ENCODE measurements at regions not wholly inside any gene's neighbourhood (a gene's known extent, or its start where the extent isn't known, plus 50 kb on each side); places are given as distances from the start of the nearest gene placed in this dataset.
"Not testable (repeated sequence)": the region's sequence is repeated elsewhere in the genome, so short reads cannot be mapped to it uniquely, and the experiment has no call there.

DNA sequence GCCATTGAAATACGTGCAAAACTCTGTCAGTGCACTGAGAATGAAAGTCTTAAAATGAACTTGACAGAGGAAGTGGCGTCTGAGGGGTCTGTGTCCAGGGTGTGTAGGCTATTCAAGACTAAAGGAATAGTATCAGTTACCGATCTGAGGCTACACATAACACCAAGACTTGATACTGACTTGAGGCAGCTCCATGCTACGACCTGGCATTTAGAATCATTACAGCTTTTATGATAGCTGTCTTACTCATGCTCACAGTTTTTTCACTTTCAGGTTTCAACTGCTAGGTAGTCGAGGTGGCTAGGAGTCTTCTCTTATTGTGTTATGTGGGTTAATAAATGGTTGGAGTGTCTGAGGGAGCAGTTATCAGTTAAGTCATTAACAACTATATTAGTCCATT is 92.8 kb upstream of the SLCO6A1 start:
- Histone ChIP-seq H3K9ac (ENCODE audit: low read length) (no peak overlapping the region), H3K27ac (ENCODE audit: low read depth, low read length) (no peak overlapping the region), H3K27me3 (ENCODE audit: control insufficient read depth, insufficient read depth, low read length) (no peaks in the 10 kb centered on the region), H3K4me3 (ENCODE audit: low read depth, low read length) (no peak overlapping the region), H3K9me3 (ENCODE audit: control insufficient read depth, insufficient read depth, low read depth, low read length) (peaks cover 15% of the 10 kb centered on the region), H3K4me1 (ENCODE audit: control insufficient read depth, insufficient read depth, low read length) (peaks cover 7% of the 10 kb centered on the region; the same call in 1 of the 2 replicates), H3K36me3 (ENCODE audit: control insufficient read depth, insufficient read depth, low read length) (no peaks in the 10 kb centered on the region)

DNA sequence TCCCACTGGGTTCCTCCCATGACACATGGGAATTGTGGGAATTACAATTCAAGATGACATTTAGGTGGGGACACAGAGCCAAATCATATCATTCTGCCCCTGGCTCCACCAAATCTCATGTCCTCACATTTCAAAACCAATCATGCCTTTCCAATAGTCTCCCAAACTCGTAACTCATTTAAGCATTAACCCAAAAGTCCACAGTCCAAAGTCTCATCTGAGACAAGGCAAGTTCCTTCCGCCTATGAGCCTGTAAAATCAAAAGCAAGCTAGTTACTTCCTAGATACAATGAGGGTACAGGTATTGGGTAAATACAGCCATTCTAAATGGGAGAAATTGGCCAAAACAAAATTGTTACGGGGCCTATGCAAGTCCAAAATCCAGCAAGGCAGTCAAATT is 93.8 kb upstream of the SLCO6A1 start:
- not testable (repeated sequence) for H3K9ac ChIP-seq (ENCODE audit: low read length); H3K4me3 ChIP-seq (ENCODE audit: low read depth, low read length); H3K4me1 ChIP-seq (ENCODE audit: control insufficient read depth, insufficient read depth, low read length); H3K36me3 ChIP-seq (ENCODE audit: control insufficient read depth, insufficient read depth, low read length); H3K27me3 ChIP-seq (ENCODE audit: control insufficient read depth, insufficient read depth, low read length); H3K27ac ChIP-seq (ENCODE audit: low read depth, low read length)
- H3K9me3 ChIP-seq (ENCODE audit: control insufficient read depth, insufficient read depth, low read depth, low read length): peaks cover 15% of the 10 kb centered on the region

DNA sequence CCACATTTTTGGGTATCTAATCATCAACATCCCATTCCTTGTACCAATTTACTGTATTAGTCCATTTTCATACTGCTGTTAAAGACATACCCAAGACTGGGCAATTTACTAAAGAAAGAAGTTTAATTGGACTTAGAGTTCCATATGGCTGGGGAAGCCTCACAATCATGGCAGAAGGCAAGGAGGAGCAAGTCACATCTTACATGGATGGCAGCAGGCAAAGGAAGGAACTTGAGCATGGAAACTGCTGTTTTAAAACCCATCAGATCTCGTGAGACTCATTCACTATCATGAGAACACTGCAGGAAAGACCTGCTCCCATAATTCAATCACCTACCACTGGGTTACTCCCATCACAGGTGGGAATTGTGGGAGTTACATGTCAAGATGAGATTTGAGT is 95.4 kb upstream of the SLCO6A1 start:
- Histone ChIP-seq H3K9ac (ENCODE audit: low read length) (no peak overlapping the region), H3K9me3 (ENCODE audit: control insufficient read depth, insufficient read depth, low read depth, low read length) (peaks cover 15% of the 10 kb centered on the region), H3K4me3 (ENCODE audit: low read depth, low read length) (no peak overlapping the region), H3K27ac (ENCODE audit: low read depth, low read length) (no peak overlapping the region), H3K36me3 (ENCODE audit: control insufficient read depth, insufficient read depth, low read length) (no peaks in the 10 kb centered on the region), H3K4me1 (ENCODE audit: control insufficient read depth, insufficient read depth, low read length) (peaks cover 7% of the 10 kb centered on the region; the same call in 1 of the 2 replicates), H3K27me3 (ENCODE audit: control insufficient read depth, insufficient read depth, low read length) (no peaks in the 10 kb centered on the region)

DNA sequence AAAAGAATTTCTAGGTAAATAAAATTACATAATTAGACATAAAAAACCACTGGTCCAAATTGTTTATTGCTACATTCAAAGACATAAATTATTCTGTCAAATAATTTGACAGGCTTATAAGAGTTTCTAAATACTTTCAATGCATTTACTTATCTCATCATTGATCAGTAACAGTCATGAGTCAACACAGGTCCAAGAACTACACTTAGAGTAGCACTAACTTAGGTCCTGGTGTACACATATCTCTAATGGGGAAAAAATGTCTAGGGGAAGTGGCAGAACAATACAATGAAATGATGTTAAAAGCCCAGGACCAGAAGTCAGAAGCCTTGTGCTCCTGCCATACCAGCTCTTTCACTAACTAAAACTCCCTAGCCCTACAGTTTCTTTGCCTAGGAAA is 96.5 kb upstream of the SLCO6A1 start:
- H3K36me3 ChIP-seq (ENCODE audit: control insufficient read depth, insufficient read depth, low read length): no peaks in the 10 kb centered on the region
- H3K27me3 ChIP-seq (ENCODE audit: control insufficient read depth, insufficient read depth, low read length): no peaks in the 10 kb centered on the region
- H3K9ac ChIP-seq (ENCODE audit: low read length): no peak overlapping the region
- no peaks in the 10 kb centered on the region for H3K4me1 ChIP-seq (ENCODE audit: control insufficient read depth, insufficient read depth, low read length)
- no peak overlapping the region for H3K27ac ChIP-seq (ENCODE audit: low read depth, low read length)
- H3K9me3 ChIP-seq (ENCODE audit: control insufficient read depth, insufficient read depth, low read depth, low read length): peaks cover 15% of the 10 kb centered on the region
- H3K4me3 ChIP-seq (ENCODE audit: low read depth, low read length): no peak overlapping the region

DNA sequence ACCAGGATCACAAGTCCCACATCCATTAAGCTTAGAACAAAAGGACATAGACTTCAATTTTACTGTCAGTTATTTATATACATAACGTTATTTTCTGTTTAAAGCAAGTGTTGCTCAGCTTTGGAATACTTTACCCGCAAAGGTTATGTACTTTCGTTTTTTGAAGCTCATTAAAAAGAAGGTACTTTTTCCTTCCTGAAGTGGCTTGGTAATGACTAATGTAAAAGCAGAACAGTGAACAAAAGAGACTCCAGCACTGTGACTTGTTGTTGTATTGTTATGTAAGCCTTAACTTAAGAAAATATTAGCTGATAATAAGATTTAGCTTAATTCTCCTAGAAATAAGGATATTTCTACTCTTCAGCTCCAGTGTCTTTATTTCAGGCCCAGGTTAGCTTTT is 97.3 kb upstream of the SLCO6A1 start:
- Histone ChIP-seq H3K27ac (ENCODE audit: low read depth, low read length) (no peak overlapping the region), H3K4me1 (ENCODE audit: control insufficient read depth, insufficient read depth, low read length) (no peaks in the 10 kb centered on the region), H3K36me3 (ENCODE audit: control insufficient read depth, insufficient read depth, low read length) (no peaks in the 10 kb centered on the region), H3K9ac (ENCODE audit: low read length) (no peak overlapping the region), H3K9me3 (ENCODE audit: control insufficient read depth, insufficient read depth, low read depth, low read length) (peaks cover 15% of the 10 kb centered on the region), H3K4me3 (ENCODE audit: low read depth, low read length) (no peak overlapping the region), H3K27me3 (ENCODE audit: control insufficient read depth, insufficient read depth, low read length) (no peaks in the 10 kb centered on the region)

DNA sequence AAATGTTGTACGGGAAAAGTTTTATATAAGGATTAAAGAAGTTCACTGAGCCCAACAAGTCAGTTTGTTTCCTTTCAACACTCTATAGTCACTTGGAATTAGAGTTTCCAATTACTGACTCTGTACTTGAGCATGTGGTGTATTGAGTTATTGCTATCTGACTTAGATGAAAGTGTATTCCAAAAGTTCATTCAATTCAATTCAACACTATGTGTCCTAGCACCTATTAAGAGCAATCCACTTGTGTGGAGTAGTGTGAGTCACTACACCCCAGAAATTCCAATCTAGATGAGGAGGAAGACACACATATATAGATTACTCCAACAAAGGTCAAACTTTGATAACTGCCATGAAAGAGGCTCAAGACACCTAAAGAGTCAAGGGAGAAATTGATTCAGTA is 98.2 kb upstream of the SLCO6A1 start:
- Histone ChIP-seq H3K36me3 (ENCODE audit: control insufficient read depth, insufficient read depth, low read length) (no peaks in the 10 kb centered on the region), H3K4me3 (ENCODE audit: low read depth, low read length) (no peak overlapping the region), H3K27me3 (ENCODE audit: control insufficient read depth, insufficient read depth, low read length) (no peaks in the 10 kb centered on the region), H3K9me3 (ENCODE audit: control insufficient read depth, insufficient read depth, low read depth, low read length) (peaks cover 15% of the 10 kb centered on the region), H3K4me1 (ENCODE audit: control insufficient read depth, insufficient read depth, low read length) (no peaks in the 10 kb centered on the region), H3K9ac (ENCODE audit: low read length) (no peak overlapping the region), H3K27ac (ENCODE audit: low read depth, low read length) (no peak overlapping the region)

DNA sequence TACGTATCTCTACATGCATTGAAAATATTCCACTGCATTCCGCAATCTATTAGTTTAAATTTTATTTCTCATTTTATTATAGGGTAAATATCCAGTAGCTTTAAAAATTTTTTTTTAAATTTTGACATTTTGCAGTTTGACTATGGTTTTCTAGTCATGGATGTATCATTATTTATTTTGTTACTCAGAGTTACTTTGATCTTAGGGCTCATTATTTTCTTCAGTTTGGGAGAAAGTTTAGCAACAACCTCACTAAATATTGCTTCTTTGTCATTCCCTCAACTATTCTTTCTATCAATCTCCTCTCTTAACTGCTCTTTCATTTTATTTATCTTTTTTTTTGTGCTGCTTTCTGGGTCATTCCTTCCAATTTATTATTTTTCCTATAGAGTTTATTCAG is 100.5 kb upstream of the SLCO6A1 start:
- no peak overlapping the region for H3K27ac ChIP-seq (ENCODE audit: low read depth, low read length)
- H3K4me3 ChIP-seq (ENCODE audit: low read depth, low read length): no peak overlapping the region
- H3K9me3 ChIP-seq (ENCODE audit: control insufficient read depth, insufficient read depth, low read depth, low read length): peaks cover 2% of the 10 kb centered on the region; the same call in 1 of the 2 replicates
- no peaks in the 10 kb centered on the region for H3K27me3 ChIP-seq (ENCODE audit: control insufficient read depth, insufficient read depth, low read length)
- H3K36me3 ChIP-seq (ENCODE audit: control insufficient read depth, insufficient read depth, low read length): no peaks in the 10 kb centered on the region
- peaks cover 11% of the 10 kb centered on the region; the same call in 1 of the 2 replicates for H3K4me1 ChIP-seq (ENCODE audit: control insufficient read depth, insufficient read depth, low read length)
- H3K9ac ChIP-seq (ENCODE audit: low read length): no peak overlapping the region

DNA sequence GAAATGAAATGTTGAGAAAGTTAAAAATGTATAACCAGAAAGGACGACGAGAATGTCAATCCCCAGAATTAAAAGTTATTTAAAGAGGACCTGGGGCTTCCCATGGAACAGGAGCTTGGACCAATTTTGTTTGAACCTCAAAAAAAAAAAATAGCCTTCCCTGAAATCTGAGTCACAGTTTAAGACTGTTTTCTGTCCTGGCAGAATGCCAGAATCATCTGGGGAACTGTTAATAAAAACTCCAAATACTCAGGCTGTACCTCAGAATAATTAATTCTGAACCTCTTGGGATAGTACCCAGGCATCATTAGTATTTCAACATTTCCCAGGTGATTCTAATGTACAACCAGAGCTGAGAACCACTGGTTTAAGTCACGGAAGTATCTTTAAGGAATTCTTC is 102.2 kb upstream of the SLCO6A1 start:
- H3K9me3 ChIP-seq (ENCODE audit: control insufficient read depth, insufficient read depth, low read depth, low read length): no peaks in the 10 kb centered on the region
- H3K27me3 ChIP-seq (ENCODE audit: control insufficient read depth, insufficient read depth, low read length): no peaks in the 10 kb centered on the region
- no peaks in the 10 kb centered on the region for H3K36me3 ChIP-seq (ENCODE audit: control insufficient read depth, insufficient read depth, low read length)
- H3K4me3 ChIP-seq (ENCODE audit: low read depth, low read length): no peak overlapping the region
- H3K27ac ChIP-seq (ENCODE audit: low read depth, low read length): no peak overlapping the region
- H3K4me1 ChIP-seq (ENCODE audit: control insufficient read depth, insufficient read depth, low read length): peaks cover 11% of the 10 kb centered on the region; the same call in 1 of the 2 replicates
- H3K9ac ChIP-seq (ENCODE audit: low read length): no peak overlapping the region

DNA sequence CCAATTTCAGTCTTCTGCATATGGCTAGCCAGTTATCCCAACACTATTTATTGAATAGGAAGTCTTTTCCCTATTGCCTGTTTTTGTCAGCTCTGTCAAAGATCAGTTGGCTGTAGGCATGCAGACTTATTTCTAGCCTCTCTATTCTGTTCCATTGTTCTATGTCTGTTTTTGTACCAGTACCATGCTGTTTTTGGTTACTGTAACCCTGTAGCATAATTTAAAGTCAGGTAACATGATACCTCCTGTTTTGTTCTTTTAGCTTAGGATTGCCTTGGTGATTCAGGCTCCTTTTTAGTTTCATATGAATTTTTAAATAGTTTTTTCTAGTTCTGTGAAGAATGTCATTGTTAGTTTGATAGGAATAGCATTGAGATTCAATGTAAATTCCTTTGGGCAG is 104.9 kb upstream of the SLCO6A1 start:
- H3K4me1 ChIP-seq (ENCODE audit: control insufficient read depth, insufficient read depth, low read length): peaks cover 11% of the 10 kb centered on the region; the same call in 1 of the 2 replicates
- H3K9me3 ChIP-seq (ENCODE audit: control insufficient read depth, insufficient read depth, low read depth, low read length): no peaks in the 10 kb centered on the region
- H3K4me3 ChIP-seq (ENCODE audit: low read depth, low read length): no peak overlapping the region
- no peaks in the 10 kb centered on the region for H3K36me3 ChIP-seq (ENCODE audit: control insufficient read depth, insufficient read depth, low read length)
- no peak overlapping the region for H3K27ac ChIP-seq (ENCODE audit: low read depth, low read length)
- no peaks in the 10 kb centered on the region for H3K27me3 ChIP-seq (ENCODE audit: control insufficient read depth, insufficient read depth, low read length)
- H3K9ac ChIP-seq (ENCODE audit: low read length): no peak overlapping the region

DNA sequence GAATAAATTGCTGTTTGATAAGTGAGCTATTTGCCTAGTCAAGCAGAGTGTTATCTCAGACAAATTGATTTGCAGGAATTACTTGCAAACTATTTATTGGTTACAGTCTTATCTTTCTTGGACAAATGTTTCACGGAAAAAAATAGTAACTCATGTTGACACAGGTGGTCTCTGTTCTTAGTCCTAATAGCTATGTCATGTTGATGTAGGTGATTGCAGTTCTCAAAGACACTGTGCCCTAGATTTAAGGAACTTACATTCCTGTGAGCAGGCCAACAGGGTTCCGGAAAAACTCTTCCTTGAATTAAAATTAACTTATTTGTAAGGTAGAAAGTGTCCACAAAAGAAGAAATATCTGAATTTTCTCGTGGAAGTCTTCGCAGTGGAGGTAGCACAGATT is 109.6 kb upstream of the SLCO6A1 start:
- H3K36me3 ChIP-seq (ENCODE audit: control insufficient read depth, insufficient read depth, low read length): peaks cover 5% of the 10 kb centered on the region
- peaks cover 6% of the 10 kb centered on the region; the same call in 1 of the 2 replicates for H3K4me1 ChIP-seq (ENCODE audit: control insufficient read depth, insufficient read depth, low read length)
- H3K27me3 ChIP-seq (ENCODE audit: control insufficient read depth, insufficient read depth, low read length): no peaks in the 10 kb centered on the region
- no peak overlapping the region for H3K27ac ChIP-seq (ENCODE audit: low read depth, low read length)
- no peaks in the 10 kb centered on the region for H3K9me3 ChIP-seq (ENCODE audit: control insufficient read depth, insufficient read depth, low read depth, low read length)
- H3K9ac ChIP-seq (ENCODE audit: low read length): no peak overlapping the region
- H3K4me3 ChIP-seq (ENCODE audit: low read depth, low read length): no peak overlapping the region

DNA sequence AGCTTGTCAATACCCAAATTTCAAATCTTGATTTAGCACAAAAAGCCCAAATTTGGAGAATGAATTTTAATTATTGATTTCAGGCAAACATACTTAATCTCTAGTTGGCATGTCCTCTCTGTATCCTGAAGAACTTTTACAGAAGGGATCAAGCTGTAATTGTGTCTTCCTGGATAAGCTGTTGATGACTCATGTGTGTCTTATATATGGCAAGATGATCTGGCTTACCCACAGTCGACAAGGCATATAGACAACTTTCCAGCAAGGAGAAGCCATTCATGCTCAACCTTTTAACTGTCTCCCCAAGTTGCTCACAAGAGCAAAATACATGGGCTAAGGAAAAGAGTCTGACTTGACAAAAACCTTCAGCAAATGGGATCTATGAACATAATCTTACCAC is 112.5 kb upstream of the SLCO6A1 start:
- H3K27me3 ChIP-seq (ENCODE audit: control insufficient read depth, insufficient read depth, low read length): no peaks in the 10 kb centered on the region
- no peak overlapping the region for H3K4me3 ChIP-seq (ENCODE audit: low read depth, low read length)
- H3K4me1 ChIP-seq (ENCODE audit: control insufficient read depth, insufficient read depth, low read length): no peaks in the 10 kb centered on the region
- H3K27ac ChIP-seq (ENCODE audit: low read depth, low read length): no peak overlapping the region
- no peaks in the 10 kb centered on the region for H3K9me3 ChIP-seq (ENCODE audit: control insufficient read depth, insufficient read depth, low read depth, low read length)
- H3K9ac ChIP-seq (ENCODE audit: low read length): no peak overlapping the region
- H3K36me3 ChIP-seq (ENCODE audit: control insufficient read depth, insufficient read depth, low read length): peaks cover 5% of the 10 kb centered on the region

DNA sequence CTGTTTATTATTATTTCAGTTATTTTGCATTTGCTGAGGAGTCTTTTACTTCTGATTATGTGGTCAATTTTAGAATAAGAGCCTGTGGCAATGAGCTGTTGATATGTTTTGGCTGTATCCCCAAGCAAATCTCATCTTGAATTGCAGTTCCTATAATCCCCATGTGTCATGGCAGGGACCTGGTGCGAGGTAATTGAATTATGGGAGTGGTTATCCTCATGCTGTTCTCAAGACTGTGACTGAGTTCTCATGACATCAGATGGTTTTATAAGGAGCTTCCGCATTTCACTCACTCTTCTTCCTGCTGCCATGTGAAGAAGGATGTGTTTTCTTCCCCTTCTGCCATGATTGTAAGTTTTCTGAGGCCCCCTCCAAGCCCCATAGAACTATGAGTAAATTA is 114.9 kb upstream of the SLCO6A1 start:
- no peaks in the 10 kb centered on the region for H3K27me3 ChIP-seq (ENCODE audit: control insufficient read depth, insufficient read depth, low read length)
- no peaks in the 10 kb centered on the region for H3K9me3 ChIP-seq (ENCODE audit: control insufficient read depth, insufficient read depth, low read depth, low read length)
- H3K4me3 ChIP-seq (ENCODE audit: low read depth, low read length): no peak overlapping the region
- H3K36me3 ChIP-seq (ENCODE audit: control insufficient read depth, insufficient read depth, low read length): peaks cover 5% of the 10 kb centered on the region
- no peak overlapping the region for H3K9ac ChIP-seq (ENCODE audit: low read length)
- H3K27ac ChIP-seq (ENCODE audit: low read depth, low read length): no peak overlapping the region
- H3K4me1 ChIP-seq (ENCODE audit: control insufficient read depth, insufficient read depth, low read length): no peaks in the 10 kb centered on the region
